ENCODE measurements at regions not wholly inside any gene's neighbourhood (a gene's known extent, or its start where the extent isn't known, plus 50 kb on each side); places are given as distances from the start of the nearest gene placed in this dataset.

- no peak overlapping the region for H3K4ac ChIP-seq (ENCODE audit: low read length)
- no peak overlapping the region for H3K23ac ChIP-seq (ENCODE audit: low read depth, low read length, poor library complexity)
- H2BK12ac ChIP-seq (ENCODE audit: low read length), result no peak overlapping the region
- H3K79me1 ChIP-seq (ENCODE audit: low read depth, low read length), result no peaks in the 10 kb centered on the region
- no peaks in the 10 kb centered on the region for H3K4me1 ChIP-seq (ENCODE audit: control insufficient read depth in 2 of 2, insufficient read depth in 1 of 2, low read depth in 1 of 2, low read length in 2 of 2)
- H4K91ac ChIP-seq (ENCODE audit: low read depth, low read length, poor library complexity), result no peak overlapping the region
- H2AK5ac ChIP-seq (ENCODE audit: low read depth, low read length), result no peak overlapping the region
- H3K27me3 ChIP-seq (ENCODE audit: control insufficient read depth in 3 of 3, insufficient read depth in 3 of 3, low read depth in 1 of 3, low read length in 3 of 3), result no peaks in the 10 kb centered on the region
- H3K9me3 ChIP-seq (replicated peaks in 1 of 2; ENCODE audit: control insufficient read depth in 2 of 2, insufficient read depth in 1 of 2, low read depth in 1 of 2, low read length in 2 of 2), result no peaks in the 10 kb centered on the region
- H2BK15ac ChIP-seq (ENCODE audit: low read length), result no peak overlapping the region
- H4K8ac ChIP-seq (ENCODE audit: low read depth, low read length), result no peak overlapping the region
- no peak overlapping the region for H3K14ac ChIP-seq (ENCODE audit: low read length)
- H3K18ac ChIP-seq (ENCODE audit: low read length), result no peak overlapping the region
- H3K36me3 ChIP-seq (replicated peaks in 1 of 2; ENCODE audit: control insufficient read depth in 2 of 2, insufficient read depth in 2 of 2, low read length in 2 of 2), result no peaks in the 10 kb centered on the region
- H3K4me3 ChIP-seq (ENCODE audit: low read length in 2 of 2), result no peak overlapping the region
- no peak overlapping the region for H2BK120ac ChIP-seq (ENCODE audit: low read depth, low read length)
- H3K4me2 ChIP-seq (ENCODE audit: insufficient read depth, low read length, poor library complexity, severe bottlenecking), result no peak overlapping the region
- H3K9ac ChIP-seq (ENCODE audit: low read depth, low read length, poor library complexity), result no peak overlapping the region
- DNase-seq (ENCODE audit: low spot score), result no peak
- H3K27ac ChIP-seq (replicated peaks; ENCODE audit: low read length), result no peak overlapping the region
- no peak overlapping the region for H2BK5ac ChIP-seq (ENCODE audit: low read length)
- WGBS, 2 donors (ENCODE audit: extremely low coverage in 2 of 2, insufficient read length in 2 of 2, insufficient replicate concordance in 1 of 2), result no CpG with 5 or more reads among the region's 4 CpGs
- no peak overlapping the region for H2AFZ ChIP-seq (ENCODE audit: low read length)
These were observed 771.4 kb downstream of the BRD1 start for GRCh38 chr22:49056301-49056700.

- no peak overlapping the region for H3K23ac ChIP-seq (ENCODE audit: low read depth, low read length, poor library complexity)
- H2BK120ac ChIP-seq (ENCODE audit: low read depth, low read length), result no peak overlapping the region
- H3K9me3 ChIP-seq (replicated peaks in 1 of 2; ENCODE audit: control insufficient read depth in 2 of 2, insufficient read depth in 1 of 2, low read depth in 1 of 2, low read length in 2 of 2), result no peaks in the 10 kb centered on the region
- peak overlapping the region; percentile 46 for H3K18ac ChIP-seq (ENCODE audit: low read length)
- H3K27ac ChIP-seq (replicated peaks; ENCODE audit: low read length), result no peak overlapping the region
- H4K91ac ChIP-seq (ENCODE audit: low read depth, low read length, poor library complexity), result no peak overlapping the region
- H2BK15ac ChIP-seq (ENCODE audit: low read length), result no peak overlapping the region
- no peak overlapping the region for H3K4me3 ChIP-seq (ENCODE audit: low read length in 2 of 2)
- DNase-seq (ENCODE audit: low spot score), result no peak
- H2BK5ac ChIP-seq (ENCODE audit: low read length), result no peak overlapping the region
- H3K14ac ChIP-seq (ENCODE audit: low read length), result no peak overlapping the region
- no peaks in the 10 kb centered on the region for H3K79me1 ChIP-seq (ENCODE audit: low read depth, low read length)
- no peaks in the 10 kb centered on the region for H3K4me1 ChIP-seq (ENCODE audit: control insufficient read depth in 2 of 2, insufficient read depth in 1 of 2, low read depth in 1 of 2, low read length in 2 of 2)
- no peak overlapping the region for H2AFZ ChIP-seq (ENCODE audit: low read length)
- no peak overlapping the region for H2BK12ac ChIP-seq (ENCODE audit: low read length)
- no peaks in the 10 kb centered on the region for H3K36me3 ChIP-seq (replicated peaks in 1 of 2; ENCODE audit: control insufficient read depth in 2 of 2, insufficient read depth in 2 of 2, low read length in 2 of 2)
- no peak overlapping the region for H2AK5ac ChIP-seq (ENCODE audit: low read depth, low read length)
- H3K9ac ChIP-seq (ENCODE audit: low read depth, low read length, poor library complexity), result no peak overlapping the region
- WGBS, 2 donors (ENCODE audit: extremely low coverage in 2 of 2, insufficient read length in 2 of 2, insufficient replicate concordance in 1 of 2), result no CpG with 5 or more reads among the region's 6 CpGs
- H3K27me3 ChIP-seq (ENCODE audit: control insufficient read depth in 3 of 3, insufficient read depth in 3 of 3, low read depth in 1 of 3, low read length in 3 of 3), result no peaks in the 10 kb centered on the region
- no peak overlapping the region for H3K4ac ChIP-seq (ENCODE audit: low read length)
- H3K4me2 ChIP-seq (ENCODE audit: insufficient read depth, low read length, poor library complexity, severe bottlenecking), result no peak overlapping the region
- no peak overlapping the region for H4K8ac ChIP-seq (ENCODE audit: low read depth, low read length)
These were observed 772.3 kb downstream of the BRD1 start for GRCh38 chr22:49055406-49055805.

- H3K9ac ChIP-seq (ENCODE audit: low read depth, low read length, poor library complexity), result no peak overlapping the region
- H3K9me3 ChIP-seq (replicated peaks in 1 of 2; ENCODE audit: control insufficient read depth in 2 of 2, insufficient read depth in 1 of 2, low read depth in 1 of 2, low read length in 2 of 2), result peaks cover 0 to under 1% of the 10 kb centered on the region in 2 donors
- H2BK15ac ChIP-seq (ENCODE audit: low read length), result no peak overlapping the region
- no CpG with 5 or more reads among the region's 3 CpGs for whole genome bisulfite sequencing, 2 donors (ENCODE audit: extremely low coverage in 2 of 2, insufficient read length in 2 of 2, insufficient replicate concordance in 1 of 2)
- no peak overlapping the region for H3K4ac ChIP-seq (ENCODE audit: low read length)
- DNase-seq (ENCODE audit: low spot score), result no peak
- H4K8ac ChIP-seq (ENCODE audit: low read depth, low read length), result no peak overlapping the region
- H2BK12ac ChIP-seq (ENCODE audit: low read length), result no peak overlapping the region
- H3K36me3 ChIP-seq (replicated peaks in 1 of 2; ENCODE audit: control insufficient read depth in 2 of 2, insufficient read depth in 2 of 2, low read length in 2 of 2), result no peaks in the 10 kb centered on the region
- no peak overlapping the region for H4K91ac ChIP-seq (ENCODE audit: low read depth, low read length, poor library complexity)
- no peak overlapping the region for H3K18ac ChIP-seq (ENCODE audit: low read length)
- no peak overlapping the region for H2AK5ac ChIP-seq (ENCODE audit: low read depth, low read length)
- H3K79me1 ChIP-seq (ENCODE audit: low read depth, low read length), result no peaks in the 10 kb centered on the region
- H3K23ac ChIP-seq (ENCODE audit: low read depth, low read length, poor library complexity), result no peak overlapping the region
- H2BK5ac ChIP-seq (ENCODE audit: low read length), result no peak overlapping the region
- H3K27ac ChIP-seq (replicated peaks; ENCODE audit: low read length), result no peak overlapping the region
- no peak overlapping the region for H3K4me2 ChIP-seq (ENCODE audit: insufficient read depth, low read length, poor library complexity, severe bottlenecking)
- no peak overlapping the region for H2AFZ ChIP-seq (ENCODE audit: low read length)
- H2BK120ac ChIP-seq (ENCODE audit: low read depth, low read length), result no peak overlapping the region
- H3K4me1 ChIP-seq (ENCODE audit: control insufficient read depth in 2 of 2, insufficient read depth in 1 of 2, low read depth in 1 of 2, low read length in 2 of 2), result no peaks in the 10 kb centered on the region
- no peak overlapping the region for H3K14ac ChIP-seq (ENCODE audit: low read length)
- H3K27me3 ChIP-seq (ENCODE audit: control insufficient read depth in 3 of 3, insufficient read depth in 3 of 3, low read depth in 1 of 3, low read length in 3 of 3), result no peaks in the 10 kb centered on the region
- no peak overlapping the region for H3K4me3 ChIP-seq (ENCODE audit: low read length in 2 of 2)
These were observed 774.1 kb downstream of the BRD1 start for GRCh38 chr22:49053578-49053977.

- Histone ChIP-seq H2AFZ (ENCODE audit: low read length) (no peak overlapping the region), H3K36me3 (replicated peaks in 1 of 2; ENCODE audit: control insufficient read depth in 2 of 2, insufficient read depth in 2 of 2, low read length in 2 of 2) (no peaks in the 10 kb centered on the region), H2AK5ac (ENCODE audit: low read depth, low read length) (no peak overlapping the region), H2BK5ac (ENCODE audit: low read length) (no peak overlapping the region), H3K27ac (replicated peaks; ENCODE audit: low read length) (no peak overlapping the region), H3K4me1 (ENCODE audit: control insufficient read depth in 2 of 2, insufficient read depth in 1 of 2, low read depth in 1 of 2, low read length in 2 of 2) (no peaks in the 10 kb centered on the region), H4K8ac (ENCODE audit: low read depth, low read length) (no peak overlapping the region), H4K91ac (ENCODE audit: low read depth, low read length, poor library complexity) (no peak overlapping the region), H3K27me3 (ENCODE audit: control insufficient read depth in 3 of 3, insufficient read depth in 3 of 3, low read depth in 1 of 3, low read length in 3 of 3) (no peaks in the 10 kb centered on the region), H3K14ac (ENCODE audit: low read length) (no peak overlapping the region), H3K4me3 (ENCODE audit: low read length in 2 of 2) (no peak overlapping the region), H3K4ac (ENCODE audit: low read length) (no peak overlapping the region), H3K18ac (ENCODE audit: low read length) (no peak overlapping the region), H2BK120ac (ENCODE audit: low read depth, low read length) (no peak overlapping the region), H3K9me3 (replicated peaks in 1 of 2; ENCODE audit: control insufficient read depth in 2 of 2, insufficient read depth in 1 of 2, low read depth in 1 of 2, low read length in 2 of 2) (peaks cover 0 to 1% of the 10 kb centered on the region in 2 donors), H2BK12ac (ENCODE audit: low read length) (no peak overlapping the region), H3K79me1 (ENCODE audit: low read depth, low read length) (no peaks in the 10 kb centered on the region), H3K23ac (ENCODE audit: low read depth, low read length, poor library complexity) (no peak overlapping the region), H3K4me2 (ENCODE audit: insufficient read depth, low read length, poor library complexity, severe bottlenecking) (no peak overlapping the region), H3K9ac (ENCODE audit: low read depth, low read length, poor library complexity) (no peak overlapping the region), H2BK15ac (ENCODE audit: low read length) (no peak overlapping the region)
- no peak for DNase-seq (ENCODE audit: low spot score)
- no CpG with 5 or more reads among the region's 12 CpGs for WGBS, 2 donors (ENCODE audit: extremely low coverage in 2 of 2, insufficient read length in 2 of 2, insufficient replicate concordance in 1 of 2)
These were observed 775.1 kb downstream of the BRD1 start for GRCh38 chr22:49052560-49052959.
